Nephron progenitor cell (in vitro differentiated cells): ENCODE measurements at regions not wholly inside any gene's neighbourhood (a gene's known extent, or its start where the extent isn't known, plus 50 kb on each side); places are given as distances from the start of the nearest gene placed in this dataset.

Experiments
- DNase-seq: peaks from one replicate; pipeline ENCODE4 v3.0.0; 2021
- H3K27ac Mint-ChIP-seq: 2 replicates; pipeline ENCODE4 v1.8.0; 2021; ENCODE audit warnings: mild to moderate bottlenecking, moderate library complexity, mixed read lengths
- H3K27me3 Mint-ChIP-seq: 2 replicates; pipeline ENCODE4 v1.8.0; 2021; ENCODE audit warnings: mild to moderate bottlenecking, low read depth, mixed read lengths; ENCODE audit not compliant: poor library complexity
- H3K36me3 Mint-ChIP-seq: 2 replicates; pipeline ENCODE4 v1.8.0; 2021; ENCODE audit warnings: low read depth, mixed read lengths
- H3K4me1 Mint-ChIP-seq: 2 replicates; pipeline ENCODE4 v1.8.0; 2021; ENCODE audit warnings: mixed read lengths
- H3K4me3 Mint-ChIP-seq: 2 replicates; pipeline ENCODE4 v1.8.0; 2021; ENCODE audit warnings: mild to moderate bottlenecking, moderate library complexity, mixed read lengths
- H3K9me3 Mint-ChIP-seq: 2 replicates; pipeline ENCODE4 v1.8.0; 2021; ENCODE audit warnings: mild to moderate bottlenecking, moderate library complexity, mixed read lengths
- CTCF ChIP-seq: fragments of 200-600 bp; sonication (generic); IDR thresholded peaks from 2 replicates; pipeline ENCODE4 v1.5.0; 2021; ENCODE audit warnings: antibody characterized with exemption

GRCh38 chr16:17998996-17999395 lies 337.5 kb downstream of the NPIPA8 start:
- H3K27ac Mint-ChIP-seq = no peak overlapping the region
- no peak overlapping the region for H3K4me3 Mint-ChIP-seq
- H3K4me1 Mint-ChIP-seq = peaks cover 27% of the 10 kb centered on the region
- H3K9me3 Mint-ChIP-seq = no peaks in the 10 kb centered on the region
- peaks cover 4% of the 10 kb centered on the region for H3K27me3 Mint-ChIP-seq
- H3K36me3 Mint-ChIP-seq = no peaks in the 10 kb centered on the region
- TF ChIP-seq CTCF = no peak
- no peak for DNase-seq

DNA sequence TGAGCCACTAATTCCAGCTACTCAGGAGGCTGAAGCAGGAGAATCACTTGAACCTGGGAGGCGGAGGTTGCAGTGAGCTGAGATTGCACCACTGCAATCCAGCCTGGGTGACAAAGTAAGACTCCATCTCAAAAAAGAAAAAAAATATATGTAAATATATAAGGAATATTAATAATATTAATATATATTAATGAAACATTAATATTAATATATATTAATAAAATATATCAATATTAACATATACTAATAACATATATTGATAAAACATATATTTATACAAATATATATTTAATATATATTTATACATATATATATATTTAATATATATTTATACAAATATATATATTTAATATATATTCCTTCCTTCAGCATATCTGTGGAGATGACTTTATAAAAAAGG lies 338.0 kb downstream of the NPIPA8 start:
- TF ChIP-seq CTCF = no peak
- Mint-ChIP-seq H3K9me3 (no peaks in the 10 kb centered on the region), H3K27ac (no peak overlapping the region), H3K4me1 (peaks cover 27% of the 10 kb centered on the region), H3K4me3 (no peak overlapping the region), H3K36me3 (no peaks in the 10 kb centered on the region), H3K27me3 (peaks cover 4% of the 10 kb centered on the region)
- DNase-seq = no peak

- peaks cover 4% of the 10 kb centered on the region for H3K27me3 Mint-ChIP-seq
- H3K9me3 Mint-ChIP-seq = no peaks in the 10 kb centered on the region
- no peak for TF ChIP-seq CTCF
- no peak overlapping the region for H3K4me3 Mint-ChIP-seq
- no peaks in the 10 kb centered on the region for H3K36me3 Mint-ChIP-seq
- no peak for DNase-seq
- no peak overlapping the region for H3K27ac Mint-ChIP-seq
- peaks cover 28% of the 10 kb centered on the region for H3K4me1 Mint-ChIP-seq
Measured at GRCh38 chr16:17994027-17994426, 342.5 kb downstream of the NPIPA8 start.

GRCh38 chr16:17992416-17992815 lies 344.1 kb downstream of the NPIPA8 start:
- no peaks in the 10 kb centered on the region for H3K36me3 Mint-ChIP-seq
- peaks cover 4% of the 10 kb centered on the region for H3K27me3 Mint-ChIP-seq
- no peaks in the 10 kb centered on the region for H3K9me3 Mint-ChIP-seq
- no peak overlapping the region for H3K4me3 Mint-ChIP-seq
- TF ChIP-seq CTCF = no peak
- no peak for DNase-seq
- H3K27ac Mint-ChIP-seq = no peak overlapping the region
- H3K4me1 Mint-ChIP-seq = peaks cover 26% of the 10 kb centered on the region

GRCh38 chr16:17989255-17989654 lies 347.3 kb downstream of the NPIPA8 start:
- DNase-seq = no peak
- Mint-ChIP-seq H3K27ac (no peak overlapping the region), H3K4me1 (peaks cover 32% of the 10 kb centered on the region), H3K9me3 (peaks cover 6% of the 10 kb centered on the region), H3K36me3 (no peaks in the 10 kb centered on the region), H3K4me3 (no peak overlapping the region), H3K27me3 (peaks cover 3% of the 10 kb centered on the region)
- TF ChIP-seq CTCF = no peak

- no peaks in the 10 kb centered on the region for H3K36me3 Mint-ChIP-seq
- TF ChIP-seq CTCF = no peak
- H3K9me3 Mint-ChIP-seq = peaks cover 6% of the 10 kb centered on the region
- no peak overlapping the region for H3K27ac Mint-ChIP-seq
- peaks cover 28% of the 10 kb centered on the region for H3K4me1 Mint-ChIP-seq
- H3K27me3 Mint-ChIP-seq = peaks cover 3% of the 10 kb centered on the region
- H3K4me3 Mint-ChIP-seq = no peak overlapping the region
- no peak for DNase-seq
Measured at GRCh38 chr16:17988839-17989238, 347.7 kb downstream of the NPIPA8 start.
